SK-MEL-5 (cell line): ENCODE measurements at regions not wholly inside any gene's neighbourhood (a gene's known extent, or its start where the extent isn't known, plus 50 kb on each side); places are given as distances from the start of the nearest gene placed in this dataset.

Experiments
- DNase-seq: peaks from one replicate; pipeline ENCODE4 v3.0.0-alpha.2; 2016; ENCODE audit warnings: low read depth, low spot score
- in situ Hi-C: cut with HindIII; loops from 2 replicates; pipeline ENCODE4 v1.10.0; 2016; ENCODE audit warnings: low sequenced_read_pairs, high pct_unique_total_duplicates, low pct_unique_long_range_greater_than_20kb

- in situ Hi-C loops = no loop called here
- no peak for DNase-seq
Observed at GRCh38 chr5:173557123-173557903, 59.1 kb downstream of the BOD1 start.

DNA sequence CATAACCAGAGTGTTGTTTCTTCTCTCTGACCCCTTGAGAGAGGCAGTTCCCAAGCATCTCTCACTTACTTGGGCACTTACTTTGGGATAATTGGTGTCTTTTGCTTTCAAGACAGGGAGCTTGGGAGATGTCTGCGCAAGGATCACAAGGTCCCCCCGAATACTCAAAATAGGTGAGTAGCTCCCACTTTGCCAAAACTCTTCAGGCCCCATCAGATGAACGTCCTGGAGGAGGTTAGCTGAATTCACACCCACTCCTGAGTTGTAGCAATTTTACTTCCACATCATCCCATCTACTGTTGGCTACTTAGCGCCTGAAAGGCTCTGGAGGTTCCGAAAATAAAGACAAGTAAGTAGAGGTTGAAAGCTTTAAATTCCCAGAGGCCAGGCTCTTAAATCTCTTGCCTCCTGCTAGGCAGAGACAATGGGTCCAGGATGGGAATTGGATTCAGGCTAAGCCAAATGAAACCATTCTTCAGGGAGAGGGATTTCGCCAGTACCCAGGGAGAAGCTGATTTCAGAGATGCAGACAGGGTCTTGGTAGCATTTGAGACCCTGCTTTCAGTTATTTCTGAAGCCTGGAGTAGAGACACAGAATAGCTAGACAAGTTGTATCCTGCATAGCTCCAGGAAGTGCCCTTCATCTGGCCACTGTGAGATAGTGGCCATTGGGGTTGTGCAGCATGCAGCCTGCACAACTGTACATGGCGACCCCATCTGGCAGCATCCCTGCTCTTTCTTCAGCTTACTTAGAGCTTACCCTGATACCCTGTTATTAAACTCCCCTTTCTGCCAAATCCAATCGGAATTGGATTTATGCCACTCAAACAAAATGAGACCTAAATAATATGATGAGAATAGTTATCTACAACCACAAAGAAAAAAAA lies 60.1 kb downstream of the BOD1 start:
- in situ Hi-C loops = no loop called here
- peak; percentile 12 for DNase-seq

- in situ Hi-C loops = no loop called here
- DNase-seq = no peak
Observed at GRCh38 chr5:173554989-173555705, 61.3 kb downstream of the BOD1 start.

DNA sequence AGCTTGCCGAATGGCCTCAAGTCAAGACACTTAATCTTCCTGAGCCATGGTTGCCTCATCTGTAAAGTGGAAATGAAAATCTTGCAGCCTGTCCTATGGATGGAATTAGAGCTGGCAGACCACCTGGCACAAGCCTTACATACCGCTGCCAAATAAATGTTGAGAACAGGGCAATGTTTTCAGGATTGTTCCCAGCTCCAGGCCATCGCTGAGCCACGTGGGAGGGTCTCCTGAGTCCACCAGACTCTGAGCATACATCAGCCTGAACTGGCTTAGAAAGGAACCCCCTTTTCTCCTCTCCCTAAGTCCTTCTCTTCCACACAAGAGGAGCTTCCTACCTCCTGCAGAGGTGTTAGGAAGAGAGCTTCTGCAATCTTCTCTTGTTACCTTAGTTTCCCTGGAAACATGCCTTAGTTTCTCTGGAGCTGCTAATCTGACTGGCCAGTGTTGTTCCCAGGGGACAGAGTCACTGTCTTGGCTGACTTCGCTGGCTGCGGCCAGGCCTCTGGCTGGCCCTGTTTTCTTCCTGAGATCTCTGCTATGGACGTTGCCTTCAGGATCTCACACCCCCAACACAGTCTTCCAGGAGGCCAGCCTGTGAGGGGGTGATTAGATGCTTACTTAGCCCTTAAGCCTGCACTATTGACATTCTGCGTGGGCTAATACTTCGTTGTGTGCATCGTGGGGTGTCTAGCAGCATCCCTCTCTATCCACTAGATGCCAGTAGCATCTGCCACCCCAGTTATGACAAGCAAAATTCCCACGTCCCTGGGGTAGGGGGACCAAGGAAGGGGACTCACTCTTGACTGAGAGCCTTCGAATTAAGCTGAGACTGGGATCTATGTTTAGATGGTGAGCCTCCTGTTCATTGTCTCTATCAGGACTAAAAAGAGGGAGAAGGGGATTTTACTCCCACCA lies 62.2 kb downstream of the BOD1 start:
- DNase-seq = no peak
- in situ Hi-C loops = no loop called here

GRCh38 chr5:173550641-173551040 lies 65.8 kb downstream of the BOD1 start:
- in situ Hi-C loops = no loop called here
- DNase-seq = no peak

DNA sequence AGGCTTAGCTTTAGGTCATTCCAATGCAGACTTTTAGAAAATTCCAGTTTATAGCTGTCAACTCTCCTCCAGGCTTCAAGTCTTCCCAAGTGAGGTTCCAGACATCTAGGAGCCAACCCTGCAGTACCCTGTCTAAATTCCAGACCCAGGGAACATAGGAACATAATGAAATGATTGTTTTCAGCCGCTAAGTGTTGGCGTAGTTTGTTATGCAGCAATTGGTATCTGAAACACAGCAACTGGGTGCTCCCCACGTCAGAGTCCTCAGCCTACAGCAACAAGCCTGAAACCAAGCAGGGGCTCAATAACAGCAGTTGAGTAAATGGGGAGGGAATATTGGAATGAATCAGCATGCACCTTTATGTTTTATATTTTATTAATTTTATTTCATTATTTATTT lies 66.8 kb downstream of the BOD1 start:
- in situ Hi-C loops = no loop called here
- DNase-seq = peak; percentile 47

DNA sequence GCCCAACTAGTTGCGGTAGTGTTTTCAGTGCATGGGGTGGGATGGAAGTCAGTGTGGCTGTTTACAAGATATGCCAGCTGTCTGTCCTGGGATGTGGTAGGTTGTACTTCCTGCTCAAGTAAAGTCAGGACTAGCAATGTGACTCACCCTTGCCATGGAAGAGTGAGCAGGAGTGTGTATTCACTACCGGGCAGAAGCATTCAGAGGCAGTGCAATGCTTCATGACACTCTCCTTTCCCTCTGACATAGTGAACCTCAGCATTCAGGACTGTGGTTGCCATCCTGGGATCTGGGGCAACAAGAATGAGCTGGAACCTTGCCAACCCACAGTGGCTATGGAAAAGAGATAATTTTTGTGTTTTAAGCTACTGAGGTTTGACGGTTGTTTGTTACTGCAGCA lies 68.9 kb downstream of the BOD1 start:
- no peak for DNase-seq
- in situ Hi-C loops = no loop called here

DNA sequence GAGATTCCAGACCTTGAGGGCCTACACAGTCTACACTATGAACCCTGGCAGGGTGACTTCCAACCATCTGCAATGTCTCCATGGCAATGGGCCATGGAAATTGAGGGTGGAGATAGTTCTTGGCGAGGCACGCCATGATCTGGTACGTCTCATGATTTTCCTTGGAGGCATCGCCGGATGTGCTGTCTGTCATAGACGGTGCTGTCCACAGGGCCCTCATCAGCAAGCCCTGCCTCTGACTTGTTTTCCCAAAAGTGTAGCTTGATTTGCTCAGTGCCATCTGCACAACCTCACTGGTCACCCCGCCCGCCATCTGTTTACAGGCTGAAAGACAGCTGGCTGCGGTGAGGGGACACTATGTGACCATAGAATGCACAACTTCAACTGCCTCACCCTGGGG lies 73.5 kb downstream of the BOD1 start:
- in situ Hi-C loops = no loop called here

GRCh38 chr5:173542159-173542558 lies 74.3 kb downstream of the BOD1 start:
- DNase-seq = no peak
- in situ Hi-C loops = no loop called here

More for the DNA sequence above, 73.5 kb downstream of the BOD1 start:
- DNase-seq = no peak

DNA sequence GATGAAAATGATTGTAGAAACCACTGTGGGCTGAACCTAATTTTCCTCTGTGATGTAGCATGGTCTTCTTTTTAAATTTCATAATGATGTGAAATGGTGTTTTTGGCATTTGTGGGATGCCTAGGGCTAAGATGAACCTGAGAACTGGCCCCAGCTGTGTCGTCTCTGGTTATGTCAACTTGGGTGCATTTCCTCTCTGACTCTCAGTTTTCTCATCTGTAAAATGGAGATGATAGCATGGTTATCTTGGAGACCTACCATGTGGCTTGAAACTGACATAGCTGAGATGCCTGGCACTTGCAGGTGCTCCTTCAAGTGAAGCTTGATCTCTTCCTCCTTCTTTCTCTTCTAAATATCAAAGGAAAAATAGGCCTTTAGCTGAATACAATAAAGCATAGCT lies 77.8 kb downstream of the BOD1 start:
- in situ Hi-C loops = no loop called here
- no peak for DNase-seq

GRCh38 chr5:173538018-173538417 lies 78.4 kb downstream of the BOD1 start:
- no peak for DNase-seq
- in situ Hi-C loops = no loop called here

- DNase-seq = no peak
- in situ Hi-C loops = no loop called here
Observed at GRCh38 chr5:173537228-173537627, 79.2 kb downstream of the BOD1 start.

DNA sequence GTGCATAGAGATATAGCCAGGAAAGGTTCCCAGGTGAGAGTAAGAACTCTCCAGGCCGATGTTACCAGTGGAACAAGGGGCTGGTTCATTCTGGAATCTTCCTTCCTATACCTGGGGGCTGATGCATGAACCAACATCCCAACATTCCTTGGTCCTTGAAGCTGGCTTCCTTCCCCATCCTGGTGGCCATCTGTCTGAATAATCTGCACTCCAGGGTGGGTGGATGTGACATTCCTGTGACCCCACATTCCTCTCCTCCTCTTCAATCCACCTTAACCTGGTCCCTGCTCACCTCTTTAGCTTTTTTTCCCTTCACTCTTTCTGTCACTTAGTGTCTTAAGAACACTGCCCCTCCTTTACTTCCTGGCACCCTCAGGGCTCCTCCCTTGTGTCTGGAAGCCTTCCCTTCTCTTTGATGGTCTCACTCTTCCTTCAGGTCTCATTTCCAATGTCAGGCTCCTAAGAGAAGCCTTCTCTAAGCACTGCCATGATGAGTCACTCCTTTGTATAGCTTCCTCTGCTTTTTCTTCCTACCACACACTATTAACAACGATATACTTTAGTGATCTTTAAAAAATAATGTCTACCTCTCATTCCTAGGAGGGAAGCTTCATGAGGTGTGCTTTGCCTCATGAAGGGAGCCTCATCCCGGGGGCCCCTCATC lies 80.3 kb downstream of the BOD1 start:
- in situ Hi-C loops = no loop called here

DNA sequence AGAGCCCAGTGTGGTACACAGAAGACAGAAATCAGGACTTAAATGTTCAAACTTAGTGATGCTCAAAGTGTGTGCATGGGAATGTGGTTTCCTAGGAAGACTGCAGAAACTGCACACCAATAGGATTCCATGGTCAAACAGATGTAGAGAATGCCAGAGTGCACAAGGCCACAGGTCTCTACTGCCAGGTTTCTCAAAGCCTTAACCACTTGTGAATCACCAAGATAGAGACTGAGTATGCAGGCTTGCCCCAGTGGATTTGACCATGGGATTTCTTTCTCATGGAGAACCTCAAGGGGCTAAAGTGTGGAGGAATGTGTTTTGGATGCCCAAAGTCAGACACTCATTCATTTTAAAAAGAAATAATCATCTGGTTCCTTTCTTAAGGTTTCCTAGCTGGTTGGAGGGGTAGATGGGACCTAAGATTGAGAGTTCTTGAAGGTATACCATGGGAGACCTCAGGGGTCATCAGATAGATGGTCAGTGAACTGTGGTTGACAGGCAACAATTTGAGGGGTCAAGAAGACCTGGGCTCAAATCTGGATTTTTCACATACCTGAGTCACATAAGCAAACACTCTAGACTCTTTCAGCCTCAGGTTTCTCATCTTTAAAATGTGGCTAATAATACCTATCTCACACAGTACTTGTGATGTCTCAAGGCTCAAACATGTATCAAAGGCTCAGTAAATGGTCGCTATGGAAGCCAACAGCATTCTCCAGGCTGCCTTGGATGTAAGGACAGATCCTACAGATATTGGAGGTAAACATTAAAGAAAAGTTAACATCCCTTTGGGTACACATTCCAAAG lies 81.1 kb downstream of the BOD1 start:
- in situ Hi-C loops = no loop called here
- DNase-seq = no peak

More for the DNA sequence above, 80.3 kb downstream of the BOD1 start:
- no peak for DNase-seq

- no peak for DNase-seq
- in situ Hi-C loops = no loop called here
Observed at GRCh38 chr5:173534664-173535063, 81.8 kb downstream of the BOD1 start.

DNA sequence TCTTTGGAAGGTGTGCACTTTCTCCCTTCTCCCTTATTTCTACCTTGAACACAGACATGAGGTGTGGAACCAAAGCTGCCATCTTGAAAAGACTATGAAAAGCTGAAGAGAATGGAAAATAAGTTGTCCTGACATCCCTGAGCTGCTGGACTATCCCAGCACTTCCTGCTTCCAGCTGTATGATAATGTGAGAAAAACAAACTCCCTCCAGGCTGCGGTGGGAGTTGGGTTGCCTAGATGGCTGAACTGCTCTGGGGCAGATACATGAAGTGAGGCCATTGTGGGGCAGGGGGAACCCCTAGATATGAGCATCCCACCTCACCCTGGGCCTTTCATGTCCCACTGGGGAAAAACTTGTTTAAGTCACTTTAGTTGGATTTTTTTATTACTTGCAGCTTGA lies 82.4 kb downstream of the BOD1 start:
- DNase-seq = no peak

More for the DNA sequence above, 82.4 kb downstream of the BOD1 start:
- in situ Hi-C loops = no loop called here
